ENCODE measurements at regions not wholly inside any gene's neighbourhood (a gene's known extent, or its start where the extent isn't known, plus 50 kb on each side); places are given as distances from the start of the nearest gene placed in this dataset. TPM values are rescaled to one million over a fixed set of nuclear protein-coding genes. Genes with fewer than 3 reads are reported as not detected.
"Not testable (repeated sequence)": the region's sequence is repeated elsewhere in the genome, so short reads cannot be mapped to it uniquely, and the experiment has no call there.

DNA sequence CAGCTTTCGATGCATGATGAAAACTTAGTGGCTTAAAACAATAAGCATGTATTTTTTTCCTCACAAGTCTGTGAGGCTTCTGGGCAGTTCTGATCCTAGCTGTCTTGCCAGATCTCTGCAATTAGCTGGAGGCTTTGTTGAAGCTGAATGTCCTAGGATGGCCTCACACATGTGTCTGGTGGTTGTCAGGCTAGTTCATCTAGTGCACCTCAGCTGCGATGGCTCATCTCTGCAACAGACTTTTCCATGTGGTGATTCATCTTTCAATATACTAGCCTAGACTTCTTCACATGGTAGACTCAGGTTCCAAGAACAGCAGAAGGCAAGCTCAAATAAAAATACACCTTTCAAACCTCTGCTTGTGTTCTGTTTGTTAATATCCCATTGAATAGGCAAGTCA, 66.5 kb upstream of the IL1RAPL1 start:
- Histone ChIP-seq H3K27me3 (ENCODE audit: control insufficient read depth, insufficient read depth, low read length) (no peaks in the 10 kb centered on the region), H3K9me3 (ENCODE audit: control insufficient read depth, insufficient read depth, low read length) (no peaks in the 10 kb centered on the region), H3K4me3 (ENCODE audit: low read depth, low read length) (no peak overlapping the region), H3K27ac (ENCODE audit: low read depth, low read length) (no peak overlapping the region)
- TF ChIP-seq, protein P1, sequence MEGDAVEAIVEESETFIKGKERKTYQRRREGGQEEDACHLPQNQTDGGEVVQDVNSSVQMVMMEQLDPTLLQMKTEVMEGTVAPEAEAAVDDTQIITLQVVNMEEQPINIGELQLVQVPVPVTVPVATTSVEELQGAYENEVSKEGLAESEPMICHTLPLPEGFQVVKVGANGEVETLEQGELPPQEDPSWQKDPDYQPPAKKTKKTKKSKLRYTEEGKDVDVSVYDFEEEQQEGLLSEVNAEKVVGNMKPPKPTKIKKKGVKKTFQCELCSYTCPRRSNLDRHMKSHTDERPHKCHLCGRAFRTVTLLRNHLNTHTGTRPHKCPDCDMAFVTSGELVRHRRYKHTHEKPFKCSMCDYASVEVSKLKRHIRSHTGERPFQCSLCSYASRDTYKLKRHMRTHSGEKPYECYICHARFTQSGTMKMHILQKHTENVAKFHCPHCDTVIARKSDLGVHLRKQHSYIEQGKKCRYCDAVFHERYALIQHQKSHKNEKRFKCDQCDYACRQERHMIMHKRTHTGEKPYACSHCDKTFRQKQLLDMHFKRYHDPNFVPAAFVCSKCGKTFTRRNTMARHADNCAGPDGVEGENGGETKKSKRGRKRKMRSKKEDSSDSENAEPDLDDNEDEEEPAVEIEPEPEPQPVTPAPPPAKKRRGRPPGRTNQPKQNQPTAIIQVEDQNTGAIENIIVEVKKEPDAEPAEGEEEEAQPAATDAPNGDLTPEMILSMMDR (IDR thresholded peaks at IDR 0.05; ENCODE audit: low read depth, low read length): no peak
- POLR2A ChIA-PET: no interaction called here
- CTCF ChIA-PET: no interaction called here
- no peak for DNase-seq (ENCODE audit: low read depth, low spot score)

DNA sequence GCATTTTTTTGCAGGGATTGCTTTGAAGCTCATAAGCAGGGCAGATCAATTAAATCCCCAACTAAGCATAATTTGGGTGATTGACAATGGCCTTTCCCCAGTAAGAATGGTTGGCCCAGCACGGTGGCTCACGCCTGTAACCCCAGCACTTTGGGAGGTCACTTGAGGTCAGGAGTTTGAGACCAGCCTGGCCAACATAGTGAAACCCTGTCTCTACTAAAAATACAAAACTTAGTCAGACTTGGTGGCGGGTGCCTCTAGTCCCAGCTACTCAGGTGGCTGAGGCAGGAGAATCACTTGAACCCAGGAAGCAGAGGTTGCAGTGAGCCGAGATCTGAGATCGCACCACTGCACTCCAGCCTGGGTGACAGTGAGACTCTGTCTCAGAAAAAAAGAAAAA, 58.9 kb upstream of the IL1RAPL1 start:
- POLR2A ChIA-PET; H3K27ac ChIP-seq (ENCODE audit: low read depth, low read length); H3K27me3 ChIP-seq (ENCODE audit: control insufficient read depth, insufficient read depth, low read length); DNase-seq (ENCODE audit: low read depth, low spot score); H3K4me3 ChIP-seq (ENCODE audit: low read depth, low read length); CTCF ChIA-PET; H3K9me3 ChIP-seq (ENCODE audit: control insufficient read depth, insufficient read depth, low read length): not testable (repeated sequence)

Small RNA genes lying in the stretch of these regions (small RNA-seq; reads per million reads assigned to genes)
- not detected for gene MIR6134 (ENCODE audit: insufficient read length, low read depth)
